GM19239 (cell line): ENCODE measurements at regions not wholly inside any gene's neighbourhood (a gene's known extent, or its start where the extent isn't known, plus 50 kb on each side); places are given as distances from the start of the nearest gene placed in this dataset.
"Not testable (repeated sequence)": the region's sequence is repeated elsewhere in the genome, so short reads cannot be mapped to it uniquely, and the experiment has no call there.

ENCODE experiments used
- DNase-seq: peaks from one replicate; pipeline ENCODE4 v3.0.0; 2011; ENCODE audit warnings: low spot score; ENCODE audit not compliant: insufficient read length
- FAIRE-seq: peaks from 2 replicates; lab custom pipeline; 2011; peaks lifted over from hg19 to GRCh38; lab: Jason Lieb, UNC

DNA sequence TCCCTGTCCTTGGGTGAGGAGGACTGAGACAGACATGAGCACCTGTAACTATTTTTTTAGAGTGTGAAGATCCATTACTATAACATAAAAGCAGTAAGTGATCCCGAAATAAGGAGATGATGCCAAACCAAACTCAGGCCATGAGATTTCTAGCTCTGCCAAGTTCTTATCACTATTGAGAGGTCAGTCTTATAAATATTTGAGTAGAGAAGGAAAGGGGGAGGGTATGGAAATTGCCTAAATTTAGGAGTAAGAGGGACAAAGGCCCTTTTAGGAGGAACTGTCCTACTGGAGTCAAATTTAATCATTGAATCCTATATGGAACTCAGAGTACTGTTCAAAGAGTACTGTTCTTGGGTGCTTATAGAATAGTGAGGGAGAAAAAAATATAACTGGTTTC, 326.9 kb upstream of the NAALADL2 start:
- no peak for DNase-seq
- FAIRE-seq: no peak

- DNase-seq (no peak), FAIRE-seq (no peak)
Observed at GRCh38 chr3:174532776-174533175, 326.4 kb upstream of the NAALADL2 start.

DNA sequence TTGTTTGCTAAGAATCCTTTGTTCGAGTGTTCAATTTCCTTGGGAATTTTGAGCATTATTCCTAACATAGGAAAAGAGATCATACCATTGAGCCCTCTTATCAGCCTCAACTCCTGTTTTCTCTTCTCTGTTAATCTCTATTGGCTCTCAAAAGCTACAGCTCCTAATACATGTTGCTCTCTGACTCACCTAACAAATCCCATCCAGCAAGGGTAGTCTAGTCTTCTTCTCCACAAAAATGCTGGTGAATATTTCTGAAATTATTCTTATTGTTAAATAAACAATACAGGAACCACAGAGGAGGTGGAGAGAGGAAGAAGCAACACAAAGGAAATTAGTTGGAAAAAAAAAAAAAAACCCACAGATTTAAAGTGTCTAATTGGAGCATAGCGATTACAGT, 325.8 kb upstream of the NAALADL2 start:
- FAIRE-seq: no peak
- DNase-seq: no peak

DNA sequence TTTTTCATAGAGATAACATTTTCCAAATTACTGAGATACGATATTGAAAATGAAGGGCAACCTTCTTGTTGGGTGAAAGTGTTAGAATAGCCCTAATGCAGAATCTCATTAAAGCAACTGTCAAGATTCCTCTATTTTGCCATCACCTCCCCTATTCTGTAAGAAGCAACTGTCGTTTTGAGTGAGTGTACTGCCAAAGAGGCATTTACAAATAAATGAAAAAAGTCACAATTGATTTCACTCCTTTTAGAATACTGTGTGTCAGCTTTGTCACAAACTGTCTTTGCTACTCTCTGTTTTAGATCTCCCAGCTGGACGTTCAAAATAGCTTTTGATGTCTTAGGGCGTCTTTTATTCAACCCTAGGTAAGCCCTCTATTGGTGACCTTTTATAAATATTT, 322.8 kb upstream of the NAALADL2 start:
- DNase-seq (no peak), FAIRE-seq (no peak)

- DNase-seq (no peak), FAIRE-seq (no peak)
Observed at GRCh38 chr3:174538151-174538550, 321.0 kb upstream of the NAALADL2 start.

- no peak for DNase-seq
Observed at GRCh38 chr3:174540116-174540908, 318.8 kb upstream of the NAALADL2 start.

GRCh38 chr3:174541708-174542315, 317.3 kb upstream of the NAALADL2 start:
- DNase-seq: no peak
- no peak for FAIRE-seq

More at GRCh38 chr3:174540116-174540908, 318.8 kb upstream of the NAALADL2 start:
- no peak for FAIRE-seq

DNA sequence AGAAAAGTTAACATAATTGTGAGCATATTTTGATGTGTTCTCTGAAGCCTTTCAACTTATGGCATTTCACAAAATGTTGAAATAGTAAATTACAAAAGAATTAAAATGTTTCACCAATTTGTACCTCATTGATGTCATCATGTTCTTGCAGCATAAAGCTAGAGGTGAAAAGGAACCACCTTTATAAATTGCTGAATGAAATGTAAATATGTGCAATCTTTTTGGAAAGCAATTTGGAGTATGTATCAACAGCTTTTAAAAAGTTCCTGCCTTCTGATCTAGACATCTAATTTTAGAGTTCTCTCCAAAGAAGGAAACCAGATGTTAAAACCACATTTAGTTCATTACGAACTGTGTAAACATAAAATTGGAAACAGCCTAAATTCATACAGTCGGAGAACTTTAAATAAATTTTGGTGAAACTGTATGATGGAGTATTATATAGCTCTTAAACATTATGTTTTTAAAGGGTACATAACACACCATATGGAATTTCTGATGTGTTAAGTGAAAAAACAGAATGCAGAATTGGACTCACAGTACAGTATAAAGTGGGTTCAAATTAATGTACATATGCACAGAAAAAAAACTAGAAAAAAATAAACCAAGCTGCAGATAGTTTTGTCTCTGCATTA, 311.2 kb upstream of the NAALADL2 start:
- no peak for FAIRE-seq

DNA sequence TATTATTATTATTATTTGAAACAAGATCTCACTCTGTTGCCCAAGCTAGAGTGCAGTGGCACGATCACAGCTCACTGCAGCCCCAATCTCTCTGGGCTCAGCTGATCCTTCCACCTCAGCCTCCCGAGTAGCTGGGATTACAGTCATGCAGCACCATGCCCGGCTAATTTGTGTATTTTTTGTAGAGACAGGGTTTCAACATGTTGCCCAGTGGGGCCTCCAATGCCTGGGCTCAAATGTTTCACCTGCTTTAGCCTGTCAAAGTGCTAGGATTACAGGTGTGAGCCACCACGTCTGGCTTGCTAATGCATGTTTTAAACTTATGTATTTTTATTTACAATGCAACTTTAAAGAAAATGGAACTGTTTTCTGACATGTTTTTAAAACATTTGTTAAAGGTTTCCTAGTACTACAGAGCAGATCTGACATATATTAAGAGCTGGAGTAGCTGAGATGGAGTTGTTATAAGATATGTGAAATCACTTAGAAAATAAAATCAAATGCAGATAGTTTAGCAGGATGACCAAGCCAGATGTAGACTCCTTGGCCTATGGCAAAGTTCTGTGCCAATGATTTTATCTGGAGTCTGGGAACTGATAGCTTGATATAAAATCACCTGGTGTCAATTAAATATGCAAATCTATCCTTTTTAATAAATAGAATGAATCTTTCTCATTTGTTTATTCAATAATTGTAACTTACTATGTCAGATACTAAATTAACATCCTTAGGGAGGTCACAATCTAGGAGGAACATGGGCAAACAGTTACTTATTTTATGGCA, 310.1 kb upstream of the NAALADL2 start:
- DNase-seq (no peak), FAIRE-seq (no peak)

More for the DNA sequence above, 311.2 kb upstream of the NAALADL2 start:
- DNase-seq: no peak

GRCh38 chr3:174581558-174581957, 277.6 kb upstream of the NAALADL2 start:
- DNase-seq (no peak), FAIRE-seq (no peak)

- no peak for FAIRE-seq
Observed at GRCh38 chr3:174583396-174583795, 275.7 kb upstream of the NAALADL2 start.

DNA sequence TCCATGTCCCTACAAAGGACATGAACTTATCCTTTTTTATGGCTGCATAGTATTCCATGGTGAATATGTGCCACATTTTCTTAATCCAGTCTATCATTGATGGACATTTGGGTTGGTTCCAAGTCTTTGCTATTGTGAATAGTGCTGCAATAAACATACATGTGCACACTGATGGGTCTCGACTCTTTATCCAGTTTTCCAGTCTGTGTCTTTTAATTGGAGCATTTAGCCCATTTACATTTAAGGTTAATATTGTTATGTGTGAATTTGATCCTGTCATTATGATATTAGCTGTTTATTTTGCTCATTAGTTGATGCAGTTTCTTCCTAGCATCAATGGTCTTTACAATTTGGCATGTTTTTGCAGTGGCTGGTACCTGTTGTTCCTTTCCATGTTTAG, 272.0 kb upstream of the NAALADL2 start:
- not testable (repeated sequence) for FAIRE-seq, DNase-seq

More at GRCh38 chr3:174583396-174583795, 275.7 kb upstream of the NAALADL2 start:
- DNase-seq: no peak

DNA sequence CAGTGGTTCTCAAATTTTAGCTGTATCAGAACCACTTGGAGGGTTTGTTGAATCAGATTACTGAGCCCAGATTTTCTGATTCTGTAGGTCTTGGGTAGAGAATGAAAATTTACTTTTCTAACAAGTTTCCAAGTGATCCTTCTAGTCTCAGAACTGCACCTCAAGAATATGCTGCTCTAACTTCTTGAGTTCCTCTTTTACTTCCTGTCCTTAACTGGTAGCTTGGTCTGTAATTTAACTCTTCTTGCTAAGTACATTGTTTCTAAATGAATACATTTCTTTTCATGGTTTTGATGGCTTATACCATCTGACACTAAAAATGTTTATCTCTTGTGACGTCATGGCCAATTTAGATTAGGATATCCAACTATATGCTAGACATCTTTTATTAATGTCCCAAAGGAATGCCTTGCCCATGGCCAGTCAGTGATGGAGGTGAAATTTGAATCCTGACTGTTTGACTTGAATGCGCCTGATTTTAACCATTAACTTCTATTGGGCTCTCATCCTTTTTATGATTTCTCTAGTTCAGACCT, 262.6 kb upstream of the NAALADL2 start:
- DNase-seq (no peak), FAIRE-seq (no peak)

DNA sequence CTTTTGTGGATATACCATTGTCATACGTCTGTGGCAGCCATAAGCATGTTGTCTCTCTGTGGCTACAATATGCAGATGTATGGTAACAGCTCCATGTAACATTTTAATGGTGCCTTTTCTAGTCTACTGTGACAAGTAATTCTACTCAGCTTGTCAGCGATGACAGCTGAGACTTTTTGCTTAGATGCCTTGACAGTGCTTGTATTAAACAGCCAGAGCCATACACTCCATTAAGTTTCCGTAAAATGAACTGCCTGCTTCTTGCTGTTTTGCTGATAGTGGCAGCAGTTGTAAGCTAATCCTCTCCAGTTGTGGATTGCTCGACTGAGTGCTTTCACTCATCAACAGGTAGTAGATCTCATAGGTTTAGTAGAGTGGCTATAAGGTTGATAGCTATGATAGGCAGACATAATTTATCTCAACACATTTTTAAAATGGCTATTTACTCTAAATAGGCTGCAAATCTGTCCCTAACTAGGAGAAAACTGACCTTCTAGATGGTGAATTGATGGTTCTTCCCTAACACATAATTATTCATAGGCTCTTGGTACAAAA, 260.2 kb upstream of the NAALADL2 start:
- DNase-seq (no peak), FAIRE-seq (no peak)

DNA sequence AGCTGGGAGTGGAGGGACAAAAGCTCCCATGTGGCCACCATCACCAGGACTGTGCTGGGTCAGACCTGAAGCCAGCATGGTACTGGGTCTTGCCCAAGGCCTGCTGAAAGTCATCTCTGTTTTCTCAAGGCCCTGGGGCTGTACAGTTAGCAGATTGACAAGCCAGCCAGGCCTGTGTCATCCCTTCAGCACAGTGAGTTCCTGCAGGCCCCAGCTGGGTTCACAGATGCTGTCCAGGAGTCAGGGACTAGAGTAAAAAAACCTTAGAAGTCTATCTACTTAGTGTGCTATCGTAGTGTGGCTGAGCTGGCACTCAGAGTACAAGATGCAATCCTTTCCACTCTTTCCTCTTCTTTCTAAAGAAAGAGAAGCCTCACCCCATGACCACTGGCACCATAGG, 246.0 kb upstream of the NAALADL2 start:
- no peak for DNase-seq
- no peak for FAIRE-seq

DNA sequence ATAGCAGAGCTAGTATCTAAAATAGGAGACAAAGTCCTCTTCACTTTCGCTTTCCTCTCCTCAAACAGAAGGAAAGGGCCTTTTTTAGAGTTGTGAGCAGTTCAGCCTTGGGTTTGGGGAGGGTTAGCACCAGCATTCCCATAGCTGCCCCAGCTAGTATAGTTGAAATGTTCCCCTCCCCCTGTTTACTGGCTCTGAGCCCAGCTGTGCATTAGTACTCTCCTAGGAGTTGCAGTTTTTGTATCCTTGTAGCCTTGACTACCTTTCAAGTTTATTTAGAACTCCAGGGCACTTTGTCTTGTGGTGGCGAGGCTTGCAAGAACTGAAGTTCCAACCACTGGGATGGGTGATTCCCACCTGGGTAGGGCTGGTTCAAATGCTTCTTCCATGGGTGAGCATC, 245.1 kb upstream of the NAALADL2 start:
- no peak for FAIRE-seq
- no peak for DNase-seq

DNA sequence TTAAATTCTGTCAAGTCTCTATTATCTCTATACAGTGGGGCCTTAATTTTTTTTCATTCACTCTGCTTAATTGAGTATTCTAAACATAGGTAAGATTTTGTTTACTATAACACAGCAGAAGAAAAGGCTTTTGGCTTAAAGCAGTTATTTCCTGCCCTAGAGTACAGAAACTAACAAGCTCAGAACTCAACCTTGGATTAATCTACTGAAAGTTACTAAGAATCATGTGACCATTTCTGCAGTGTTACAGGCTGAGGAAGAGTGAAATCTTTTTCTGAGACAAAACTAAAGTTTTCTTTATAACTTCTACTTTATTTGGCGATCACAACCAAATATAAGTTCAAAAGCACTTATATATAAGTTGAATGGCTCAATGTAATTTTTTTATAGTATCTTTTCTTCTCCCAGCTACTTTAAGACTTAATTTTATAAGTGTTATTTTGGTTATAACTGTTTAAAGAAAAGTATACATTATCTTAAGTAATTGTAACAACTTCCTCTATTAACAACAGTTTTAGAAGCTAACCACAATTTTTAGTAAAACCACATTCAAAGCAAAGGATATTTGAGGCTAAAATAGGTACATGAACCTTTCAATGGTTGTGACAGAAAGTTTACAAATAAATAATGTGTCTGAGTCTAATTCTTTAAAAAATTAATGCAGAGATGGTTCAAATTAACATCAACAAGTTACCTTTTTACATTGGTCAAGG, 240.6 kb upstream of the NAALADL2 start:
- FAIRE-seq: no peak
- DNase-seq: no peak

DNA sequence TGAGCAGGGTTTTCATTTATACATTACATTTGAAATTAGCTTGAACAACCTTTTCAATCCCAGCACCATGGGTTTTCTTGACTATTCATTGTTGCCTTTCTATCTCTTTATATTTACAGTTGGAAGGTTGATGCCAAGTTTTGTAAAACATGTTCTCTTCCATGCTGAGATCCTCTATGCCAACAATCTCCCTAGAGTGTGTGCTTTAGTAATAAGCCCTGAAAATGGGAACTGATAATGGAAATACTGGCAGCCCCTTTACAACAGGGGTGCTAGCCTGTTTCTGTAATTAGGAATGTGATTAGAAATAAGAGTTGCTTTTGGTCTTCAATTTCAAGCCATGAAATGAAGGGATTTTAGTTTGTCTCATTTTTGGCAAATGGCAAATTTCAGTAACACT, 239.9 kb upstream of the NAALADL2 start:
- no peak for DNase-seq
- FAIRE-seq: no peak

DNA sequence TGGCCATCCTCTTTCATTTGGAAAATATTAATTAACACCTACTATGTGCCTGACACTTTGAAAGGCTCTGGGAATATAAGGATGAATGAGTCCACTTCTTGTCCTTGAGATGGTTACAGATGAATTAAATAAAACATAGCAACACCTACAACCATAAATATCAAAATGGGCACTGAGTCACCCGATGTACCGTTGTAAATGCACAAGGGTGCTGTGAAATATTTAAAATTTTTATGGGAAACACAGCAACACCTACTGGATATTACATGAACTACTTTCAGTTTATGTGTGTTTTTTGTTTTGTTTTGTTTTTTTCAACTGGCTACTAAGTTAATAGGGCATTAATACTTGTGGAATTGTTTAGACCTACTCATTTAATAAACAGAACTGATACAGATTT, 239.0 kb upstream of the NAALADL2 start:
- DNase-seq: no peak
- FAIRE-seq: no peak
